HG03060 (cell line): ENCODE measurements at regions not wholly inside any gene's neighbourhood (a gene's known extent, or its start where the extent isn't known, plus 50 kb on each side); places are given as distances from the start of the nearest gene placed in this dataset.
"Not testable (repeated sequence)": the region's sequence is repeated elsewhere in the genome, so short reads cannot be mapped to it uniquely, and the experiment has no call there.

Experiments
- ATAC-seq: cut with Tn5 transposase; IDR thresholded peaks from one replicate; pipeline ENCODE4 v1.9.1; 2021; ENCODE audit warnings: low read depth, moderate number of reproducible peaks; ENCODE audit not compliant: unreplicated experiment

- no peak for ATAC-seq
Observed at GRCh38 chr1:199550199-199551065, 477.1 kb upstream of the NR5A2 start.

- ATAC-seq, result no peak
Observed at GRCh38 chr1:199551967-199552565, 475.4 kb upstream of the NR5A2 start.

- no peak for ATAC-seq
Observed at GRCh38 chr1:199553104-199553503, 474.4 kb upstream of the NR5A2 start.

GRCh38 chr1:199561334-199561733, 466.2 kb upstream of the NR5A2 start:
- ATAC-seq, result no peak

- ATAC-seq, result no peak
Observed at GRCh38 chr1:199573047-199573446, 454.5 kb upstream of the NR5A2 start.

- no peak for ATAC-seq
Observed at GRCh38 chr1:199574950-199575349, 452.6 kb upstream of the NR5A2 start.

- no peak for ATAC-seq
Observed at GRCh38 chr1:199580300-199580699, 447.2 kb upstream of the NR5A2 start.

GRCh38 chr1:199585392-199585791, 442.1 kb upstream of the NR5A2 start:
- ATAC-seq, result no peak

- no peak for ATAC-seq
Observed at GRCh38 chr1:199590708-199591107, 436.8 kb upstream of the NR5A2 start.

GRCh38 chr1:199591468-199591867, 436.0 kb upstream of the NR5A2 start:
- ATAC-seq, result no peak

- no peak for ATAC-seq
Observed at GRCh38 chr1:199593475-199593874, 434.0 kb upstream of the NR5A2 start.

GRCh38 chr1:199596448-199596847, 431.1 kb upstream of the NR5A2 start:
- not testable (repeated sequence) for ATAC-seq

GRCh38 chr1:199597152-199597551, 430.4 kb upstream of the NR5A2 start:
- no peak for ATAC-seq

GRCh38 chr1:199608414-199608813, 419.1 kb upstream of the NR5A2 start:
- ATAC-seq, result no peak

- no peak for ATAC-seq
Observed at GRCh38 chr1:199612976-199613774, 414.3 kb upstream of the NR5A2 start.

GRCh38 chr1:199616947-199617346, 410.6 kb upstream of the NR5A2 start:
- no peak for ATAC-seq

- no peak for ATAC-seq
Observed at GRCh38 chr1:199619223-199619622, 408.3 kb upstream of the NR5A2 start.

- not testable (repeated sequence) for ATAC-seq
Observed at GRCh38 chr1:199626228-199626627, 401.3 kb upstream of the NR5A2 start.

GRCh38 chr1:199629624-199630023, 397.9 kb upstream of the NR5A2 start:
- ATAC-seq, result no peak

GRCh38 chr1:199639453-199639852, 388.1 kb upstream of the NR5A2 start:
- ATAC-seq, result no peak

- no peak for ATAC-seq
Observed at GRCh38 chr1:199641531-199641930, 386.0 kb upstream of the NR5A2 start.
